ENCODE measurements at regions not wholly inside any gene's neighbourhood (a gene's known extent, or its start where the extent isn't known, plus 50 kb on each side); places are given as distances from the start of the nearest gene placed in this dataset.

GRCh38 chr20:60976913-60977312 is 275.1 kb upstream of the CDH4 start:
- DNase-seq: no peak
- Histone ChIP-seq H3K4me3 (ENCODE audit: low read depth, low read length) (no peak overlapping the region), H3K9me3 (no peaks in the 10 kb centered on the region), H3K36me3 (no peaks in the 10 kb centered on the region), H3K4me1 (no peaks in the 10 kb centered on the region), H3K27me3 (no peaks in the 10 kb centered on the region)
- TF ChIP-seq CTCF (IDR thresholded peaks at IDR 0.05; ENCODE audit: low read depth, low read length): no peak

GRCh38 chr20:60977901-60978300 is 274.2 kb upstream of the CDH4 start:
- Histone ChIP-seq H3K4me1 (no peaks in the 10 kb centered on the region), H3K27me3 (no peaks in the 10 kb centered on the region), H3K36me3 (no peaks in the 10 kb centered on the region), H3K9me3 (no peaks in the 10 kb centered on the region), H3K4me3 (ENCODE audit: low read depth, low read length) (no peak overlapping the region)
- no peak for DNase-seq
- no peak for TF ChIP-seq CTCF (IDR thresholded peaks at IDR 0.05; ENCODE audit: low read depth, low read length)

GRCh38 chr20:60984666-60985065 is 267.4 kb upstream of the CDH4 start:
- DNase-seq: no peak
- Histone ChIP-seq H3K4me3 (ENCODE audit: low read depth, low read length) (no peak overlapping the region), H3K9me3 (no peaks in the 10 kb centered on the region), H3K36me3 (no peaks in the 10 kb centered on the region), H3K27me3 (no peaks in the 10 kb centered on the region), H3K4me1 (no peaks in the 10 kb centered on the region)
- TF ChIP-seq CTCF (IDR thresholded peaks at IDR 0.05; ENCODE audit: low read depth, low read length): no peak

- no peak for TF ChIP-seq CTCF (IDR thresholded peaks at IDR 0.05; ENCODE audit: low read depth, low read length)
- DNase-seq: no peak
- H3K4me1 ChIP-seq: no peaks in the 10 kb centered on the region
- H3K36me3 ChIP-seq: no peaks in the 10 kb centered on the region
- no peaks in the 10 kb centered on the region; the same call in 1 of the 2 replicates for H3K27me3 ChIP-seq
- H3K4me3 ChIP-seq (ENCODE audit: low read depth, low read length): no peak overlapping the region
- no peaks in the 10 kb centered on the region for H3K9me3 ChIP-seq
Measured at GRCh38 chr20:60986506-60987156, 265.4 kb upstream of the CDH4 start.

GRCh38 chr20:60990061-60990460 is 262.0 kb upstream of the CDH4 start:
- Histone ChIP-seq H3K36me3 (no peaks in the 10 kb centered on the region), H3K27me3 (no peaks in the 10 kb centered on the region; the same call in 1 of the 2 replicates), H3K4me3 (ENCODE audit: low read depth, low read length) (no peak overlapping the region), H3K9me3 (no peaks in the 10 kb centered on the region), H3K4me1 (no peaks in the 10 kb centered on the region)
- TF ChIP-seq CTCF (IDR thresholded peaks at IDR 0.05; ENCODE audit: low read depth, low read length): no peak
- no peak for DNase-seq

GRCh38 chr20:60990643-60991042 is 261.4 kb upstream of the CDH4 start:
- Histone ChIP-seq H3K9me3 (no peaks in the 10 kb centered on the region), H3K4me1 (no peaks in the 10 kb centered on the region), H3K27me3 (no peaks in the 10 kb centered on the region; the same call in 1 of the 2 replicates), H3K36me3 (no peaks in the 10 kb centered on the region), H3K4me3 (ENCODE audit: low read depth, low read length) (no peak overlapping the region)
- no peak for DNase-seq
- TF ChIP-seq CTCF (IDR thresholded peaks at IDR 0.05; ENCODE audit: low read depth, low read length): no peak
